Esophagus muscularis mucosa (tissue), 4 donors: ENCODE measurements at regions not wholly inside any gene's neighbourhood (a gene's known extent, or its start where the extent isn't known, plus 50 kb on each side); places are given as distances from the start of the nearest gene placed in this dataset.

ENCODE experiments used
- DNase-seq: peaks from one replicate; pipeline ENCODE4 v3.0.0-alpha.2; 2017; ENCODE audit errors: extremely low spot score
- H3K27ac ChIP-seq, 4 donors: fragments of 200-600 bp; sonication (generic); replicated peaks in 1 of 4; 1 replicate in 3 of 4; 2 replicates in 1 of 4; pipeline ENCODE4 v1.5.1; 2016 to 2019; ENCODE audit warnings: mild to moderate bottlenecking in 1 of 4
- H3K27me3 ChIP-seq, 4 donors: fragments of 200-600 bp; sonication (generic); one replicate each; pipeline versions ENCODE4 v1.5.1 to v1.6.0; 2016 to 2019
- H3K36me3 ChIP-seq, 4 donors: fragments of 200-600 bp; sonication (generic); one replicate each; pipeline ENCODE4 v1.5.1; 2016 to 2019
- H3K4me1 ChIP-seq, 4 donors: fragments of 200-600 bp; sonication (generic); one replicate each; pipeline ENCODE4 v1.5.1; 2016 to 2019
- H3K4me3 ChIP-seq, 4 donors: fragments of 200-600 bp; sonication (generic); 1 replicate in 2 of 4; 2 replicates in 2 of 4; pipeline ENCODE4 v1.5.1; 2016 to 2019; ENCODE audit warnings: mild to moderate bottlenecking in 4 of 4, moderate library complexity in 1 of 4
- H3K9me3 ChIP-seq, 4 donors: fragments of 200-600 bp; sonication (generic); 1 replicate in 3 of 4; 2 replicates in 1 of 4; pipeline ENCODE4 v1.5.1; 2016 to 2019
- CTCF ChIP-seq, 3 experiments: fragments of 200-600 bp in 2 of 3; fragments of 450-650 bp in 1 of 3; sonication (generic) in 2 of 3; IDR thresholded peaks; one replicate each; pipeline ENCODE4 v1.5.1; 2017 to 2019; ENCODE audit warnings: antibody characterized with exemption in 3 of 3, mild to moderate bottlenecking in 2 of 3, moderate library complexity in 1 of 3
- EP300 ChIP-seq: sonication (generic); formaldehyde crosslinking; IDR thresholded peaks from one replicate; pipeline ENCODE4 v1.6.1; 2017; ENCODE audit warnings: antibody characterized with exemption
- POLR2A ChIP-seq: fragments of 450-650 bp; IDR thresholded peaks from one replicate; pipeline ENCODE4 v1.6.1; 2017; ENCODE audit warnings: antibody characterized with exemption, moderate library complexity, mild to moderate bottlenecking, low read depth
- POLR2AphosphoS5 ChIP-seq, 2 donors: sonication (generic); formaldehyde crosslinking; IDR thresholded peaks; one replicate each; pipeline ENCODE4 v1.6.1; 2017; ENCODE audit warnings: antibody characterized with exemption in 2 of 2
- WGBS: methylation state at CpG from one replicate; pipeline ENCODE4 v1.1.5; 2018; 5-methylcytosine and 5-hydroxymethylcytosine counted together
- intact Hi-C: fragments of 100-400 bp; cut with DNase I; formaldehyde crosslinking; loops from one replicate; pipeline ENCODE4 v1.15.1; 2023

DNA sequence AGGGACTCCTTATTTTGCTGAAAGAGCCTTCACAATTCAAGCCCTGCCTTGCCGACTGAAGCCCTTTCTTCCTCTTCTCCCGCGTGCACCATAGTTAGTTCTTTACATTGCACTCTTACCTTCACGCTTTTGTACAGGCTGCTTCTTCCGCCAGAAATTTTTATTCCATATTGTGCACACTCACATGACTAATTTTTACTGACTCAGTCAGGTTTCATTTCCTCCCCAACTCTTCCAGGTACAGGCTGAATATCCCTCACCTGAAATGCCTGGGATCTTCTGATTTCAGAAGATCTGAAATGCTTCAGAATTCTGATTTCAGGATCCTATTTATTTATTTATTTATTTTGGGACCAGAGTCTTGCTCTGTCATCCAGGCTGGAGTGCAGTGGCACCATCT is 172.8 kb downstream of the ZNF281 start:
- WGBS, result 95% methylated on average over 5 of the region's 5 CpGs

GRCh38 chr1:200234938-200235337 is 174.9 kb downstream of the ZNF281 start:
- WGBS, result 97% methylated on average over 2 of the region's 2 CpGs
- Histone ChIP-seq H3K27ac (no peak overlapping the region), H3K9me3 (no peaks in the 10 kb centered on the region), H3K4me3 (no peak overlapping the region), H3K36me3 (no peaks in the 10 kb centered on the region), H3K27me3 (peaks cover 0 to 4% (median 0%) of the 10 kb centered on the region in 4 donors), H3K4me1 (peaks cover 0 to 6% (median 1%) of the 10 kb centered on the region in 4 donors)
- intact Hi-C loops, result no loop called here
- no peak for DNase-seq
- TF ChIP-seq POLR2AphosphoS5 (IDR thresholded peaks at IDR 0.05) (no peak), EP300 (no peak), POLR2A (no peak), CTCF (IDR thresholded peaks at IDR 0.05) (no peak)

More for the DNA sequence above, 172.8 kb downstream of the ZNF281 start:
- no peak overlapping the region for H3K27ac ChIP-seq
- no peak for DNase-seq
- H3K4me1 ChIP-seq, result peaks cover 1 to 6% (median 4%) of the 10 kb centered on the region in 4 donors
- H3K27me3 ChIP-seq, result peaks cover 0 to 4% (median 0%) of the 10 kb centered on the region in 4 donors
- H3K9me3 ChIP-seq, result no peaks in the 10 kb centered on the region
- TF ChIP-seq CTCF (IDR thresholded peaks at IDR 0.05) (no peak), POLR2AphosphoS5 (IDR thresholded peaks at IDR 0.05) (no peak), EP300 (no peak), POLR2A (no peak)
- H3K36me3 ChIP-seq, result no peaks in the 10 kb centered on the region
- intact Hi-C loops, result no loop called here
- H3K4me3 ChIP-seq, result no peak overlapping the region

DNA sequence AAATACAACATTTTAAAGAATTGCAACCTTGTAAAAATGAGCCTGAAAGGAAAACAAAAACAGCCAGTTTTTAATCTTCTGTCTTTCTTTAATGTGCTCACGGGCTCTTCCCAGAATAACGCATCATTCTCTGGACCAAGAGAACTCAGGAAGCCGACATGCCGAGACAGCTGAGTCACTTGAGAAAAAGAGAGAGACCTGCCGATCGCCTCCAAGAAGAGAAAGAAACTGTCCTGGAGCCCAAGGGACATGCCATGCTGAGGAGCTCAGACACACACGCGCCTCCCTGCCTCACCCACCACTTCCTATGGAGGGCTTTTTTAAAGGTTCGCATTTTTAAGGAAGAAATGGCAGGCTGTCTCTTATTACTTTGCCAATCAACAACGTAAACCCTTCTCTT is 176.4 kb downstream of the ZNF281 start:
- Histone ChIP-seq H3K4me3 (no peak overlapping the region), H3K36me3 (no peaks in the 10 kb centered on the region), H3K27me3 (peaks cover 0 to 4% (median 0%) of the 10 kb centered on the region in 4 donors), H3K4me1 (peaks cover 0 to 6% (median 1%) of the 10 kb centered on the region in 4 donors), H3K9me3 (no peaks in the 10 kb centered on the region), H3K27ac (no peak overlapping the region)
- intact Hi-C loops, result no loop called here
- no peak for DNase-seq
- WGBS, result 75% methylated on average over 10 of the region's 10 CpGs
- no peak for TF ChIP-seq POLR2A
- no peak for TF ChIP-seq EP300
- TF ChIP-seq CTCF (IDR thresholded peaks at IDR 0.05), result no peak
- no peak for TF ChIP-seq POLR2AphosphoS5 (IDR thresholded peaks at IDR 0.05)

DNA sequence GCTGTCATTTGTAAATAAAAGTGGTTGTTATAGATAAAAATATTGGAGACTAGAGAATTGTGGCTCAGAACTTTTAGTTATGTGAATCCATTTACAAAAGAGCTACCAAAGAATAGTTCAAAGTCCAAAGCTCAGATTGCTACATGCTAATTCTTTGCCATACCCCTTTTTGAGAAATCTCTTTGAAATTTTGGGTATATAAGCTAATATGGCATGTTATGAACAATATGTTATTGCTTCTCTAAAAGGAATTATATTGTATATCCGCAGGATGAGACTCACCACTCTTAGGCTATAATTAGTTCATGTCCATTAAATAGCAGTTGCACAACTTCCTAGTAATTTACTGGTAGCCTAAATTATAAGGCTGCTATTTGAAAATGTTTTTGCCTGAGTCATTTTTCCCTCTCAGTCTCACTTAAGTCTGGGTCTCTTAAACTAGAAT is 178.0 kb downstream of the ZNF281 start:
- WGBS, result 55% methylated on average over 1 of the region's 1 CpG
- Histone ChIP-seq H3K36me3 (no peaks in the 10 kb centered on the region), H3K27ac (peak overlapping the region in 1 of 4 donors; percentile 15), H3K9me3 (no peaks in the 10 kb centered on the region), H3K4me1 (peaks cover 0 to 6% (median 1%) of the 10 kb centered on the region in 4 donors), H3K4me3 (no peak overlapping the region), H3K27me3 (peaks cover 0 to 4% (median 0%) of the 10 kb centered on the region in 4 donors)
- no peak for TF ChIP-seq CTCF (IDR thresholded peaks at IDR 0.05)
- no peak for TF ChIP-seq EP300
- no peak for TF ChIP-seq POLR2A
- TF ChIP-seq POLR2AphosphoS5 (IDR thresholded peaks at IDR 0.05), result no peak
- intact Hi-C loops, result no loop called here
- DNase-seq, result no peak

- intact Hi-C loops, result no loop called here
- Histone ChIP-seq H3K4me1 (peaks cover 0 to 6% (median 1%) of the 10 kb centered on the region in 4 donors), H3K4me3 (no peak overlapping the region), H3K27ac (no peak overlapping the region), H3K9me3 (no peaks in the 10 kb centered on the region), H3K36me3 (no peaks in the 10 kb centered on the region), H3K27me3 (no peaks in the 10 kb centered on the region)
- DNase-seq, result no peak
- TF ChIP-seq CTCF (IDR thresholded peaks at IDR 0.05), result no peak
- no peak for TF ChIP-seq EP300
- TF ChIP-seq POLR2A, result no peak
- no peak for TF ChIP-seq POLR2AphosphoS5 (IDR thresholded peaks at IDR 0.05)
- 94% methylated on average over 1 of the region's 1 CpG for WGBS
These were observed 179.2 kb downstream of the ZNF281 start for GRCh38 chr1:200230671-200231070.
